IMR-90 (cell line): ENCODE measurements at regions not wholly inside any gene's neighbourhood (a gene's known extent, or its start where the extent isn't known, plus 50 kb on each side); places are given as distances from the start of the nearest gene placed in this dataset.

Experiments used
- CTCF ChIP-seq: conservative IDR thresholded peaks from 2 replicates; pipeline ENCODE4 v1.5.1; 2012; ENCODE audit warnings: mild to moderate bottlenecking, low read depth, low read length, improper control_type of control experiment
- POLR2A ChIP-seq: IDR thresholded peaks from 2 replicates; pipeline ENCODE4 v1.6.1; 2012; ENCODE audit warnings: mild to moderate bottlenecking, low read depth, low read length

GRCh38 chrX:93874554-93874953, 200.5 kb downstream of the FAM133A start:
- TF ChIP-seq POLR2A (no peak), CTCF (peak; percentile 47)
